A549 (cell line): ENCODE measurements at regions not wholly inside any gene's neighbourhood (a gene's known extent, or its start where the extent isn't known, plus 50 kb on each side); places are given as distances from the start of the nearest gene placed in this dataset.

ENCODE experiments used
- CHD4 ChIP-seq: fragments of 200-600 bp; sonication (generic); IDR thresholded peaks from 2 replicates; pipeline ENCODE4 v1.6.1; 2016; ENCODE audit warnings: antibody characterized with exemption, mild to moderate bottlenecking, borderline replicate concordance
- EP300 ChIP-seq, 2 experiments: fragments of >200 bp; sonication (Bioruptor Twin); formaldehyde crosslinking; IDR thresholded peaks; 2 replicates in 1 of 2; 3 replicates in 1 of 2; pipeline ENCODE4 v1.6.1; 2016 to 2017
- HOXB13 ChIP-seq: fragments of 250-450 bp; sonication (Bioruptor Pico); IDR thresholded peaks from 2 replicates; pipeline ENCODE4 v1.5.0; 2020; ENCODE audit warnings: low read depth, mild to moderate bottlenecking, moderate library complexity
- MYC ChIP-seq: IDR thresholded peaks from 2 replicates; pipeline ENCODE4 v1.6.1; 2012; ENCODE audit warnings: mild to moderate bottlenecking, inconsistent platforms, low read length, improper control_type of control experiment, borderline replicate concordance
- POLR2A ChIP-seq: IDR thresholded peaks from 2 replicates; pipeline ENCODE4 v1.6.1; 2012; ENCODE audit warnings: mild to moderate bottlenecking, low read length
- ZNF302 ChIP-seq: fragments of 250-450 bp; sonication (Bioruptor Pico); IDR thresholded peaks from 2 replicates; pipeline ENCODE4 v1.9.0; 2021; ENCODE audit warnings: inconsistent platforms, mild to moderate bottlenecking, moderate library complexity
- TF ChIP-seq, protein P1 (sequence below): IDR thresholded peaks from 2 replicates; pipeline ENCODE4 v1.6.1; 2012; ENCODE audit warnings: low read depth, borderline replicate concordance
- TF ChIP-seq, protein P2 (sequence below): fragments of >200 bp; sonication (Bioruptor Twin); formaldehyde crosslinking; IDR thresholded peaks from 3 replicates; pipeline ENCODE4 v1.5.1; 2016
- TF ChIP-seq, protein P3 (sequence below): fragments of 450-650 bp; IDR thresholded peaks from 2 replicates; pipeline ENCODE4 v1.6.1; 2014; ENCODE audit warnings: antibody characterized with exemption
- TF ChIP-seq, protein P4 (sequence below): fragments of 200-600 bp; sonication (generic); IDR thresholded peaks from 2 replicates; pipeline ENCODE4 v1.6.1; 2016; ENCODE audit warnings: antibody characterized with exemption, mild to moderate bottlenecking, moderate library complexity

DNA sequence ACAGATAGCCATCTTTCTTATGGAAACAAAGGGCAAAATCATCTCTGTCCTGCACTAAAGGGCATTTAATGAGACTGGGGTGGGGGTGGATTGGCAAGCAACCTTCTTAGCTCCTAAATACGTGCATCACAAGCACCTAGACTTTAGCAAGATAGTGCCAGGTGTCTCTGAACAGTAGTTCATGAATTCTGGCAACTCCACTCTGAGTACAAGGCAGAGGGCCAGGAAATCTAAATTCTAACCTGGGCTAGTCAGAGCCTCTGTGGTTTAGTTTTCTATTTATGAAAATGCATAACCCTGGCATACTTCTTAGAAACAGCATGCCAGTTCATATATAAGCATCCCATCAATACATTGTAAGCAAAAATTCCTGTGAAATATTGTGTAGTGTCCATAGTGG, 788.5 kb downstream of the MCTP2 start:
- TF ChIP-seq, protein P1, sequence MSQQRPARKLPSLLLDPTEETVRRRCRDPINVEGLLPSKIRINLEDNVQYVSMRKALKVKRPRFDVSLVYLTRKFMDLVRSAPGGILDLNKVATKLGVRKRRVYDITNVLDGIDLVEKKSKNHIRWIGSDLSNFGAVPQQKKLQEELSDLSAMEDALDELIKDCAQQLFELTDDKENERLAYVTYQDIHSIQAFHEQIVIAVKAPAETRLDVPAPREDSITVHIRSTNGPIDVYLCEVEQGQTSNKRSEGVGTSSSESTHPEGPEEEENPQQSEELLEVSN: no peak
- TF ChIP-seq, protein P2, sequence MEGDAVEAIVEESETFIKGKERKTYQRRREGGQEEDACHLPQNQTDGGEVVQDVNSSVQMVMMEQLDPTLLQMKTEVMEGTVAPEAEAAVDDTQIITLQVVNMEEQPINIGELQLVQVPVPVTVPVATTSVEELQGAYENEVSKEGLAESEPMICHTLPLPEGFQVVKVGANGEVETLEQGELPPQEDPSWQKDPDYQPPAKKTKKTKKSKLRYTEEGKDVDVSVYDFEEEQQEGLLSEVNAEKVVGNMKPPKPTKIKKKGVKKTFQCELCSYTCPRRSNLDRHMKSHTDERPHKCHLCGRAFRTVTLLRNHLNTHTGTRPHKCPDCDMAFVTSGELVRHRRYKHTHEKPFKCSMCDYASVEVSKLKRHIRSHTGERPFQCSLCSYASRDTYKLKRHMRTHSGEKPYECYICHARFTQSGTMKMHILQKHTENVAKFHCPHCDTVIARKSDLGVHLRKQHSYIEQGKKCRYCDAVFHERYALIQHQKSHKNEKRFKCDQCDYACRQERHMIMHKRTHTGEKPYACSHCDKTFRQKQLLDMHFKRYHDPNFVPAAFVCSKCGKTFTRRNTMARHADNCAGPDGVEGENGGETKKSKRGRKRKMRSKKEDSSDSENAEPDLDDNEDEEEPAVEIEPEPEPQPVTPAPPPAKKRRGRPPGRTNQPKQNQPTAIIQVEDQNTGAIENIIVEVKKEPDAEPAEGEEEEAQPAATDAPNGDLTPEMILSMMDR: no peak
- TF ChIP-seq HOXB13 (no peak), EP300 (IDR thresholded peaks at IDR 0.05) (no peak), POLR2A (no peak), ZNF302 (CRISPR knock-in tag) (no peak), MYC (no peak), CHD4 (no peak)
- TF ChIP-seq, protein P3, sequence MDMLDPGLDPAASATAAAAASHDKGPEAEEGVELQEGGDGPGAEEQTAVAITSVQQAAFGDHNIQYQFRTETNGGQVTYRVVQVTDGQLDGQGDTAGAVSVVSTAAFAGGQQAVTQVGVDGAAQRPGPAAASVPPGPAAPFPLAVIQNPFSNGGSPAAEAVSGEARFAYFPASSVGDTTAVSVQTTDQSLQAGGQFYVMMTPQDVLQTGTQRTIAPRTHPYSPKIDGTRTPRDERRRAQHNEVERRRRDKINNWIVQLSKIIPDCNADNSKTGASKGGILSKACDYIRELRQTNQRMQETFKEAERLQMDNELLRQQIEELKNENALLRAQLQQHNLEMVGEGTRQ: no peak
- TF ChIP-seq, protein P4, sequence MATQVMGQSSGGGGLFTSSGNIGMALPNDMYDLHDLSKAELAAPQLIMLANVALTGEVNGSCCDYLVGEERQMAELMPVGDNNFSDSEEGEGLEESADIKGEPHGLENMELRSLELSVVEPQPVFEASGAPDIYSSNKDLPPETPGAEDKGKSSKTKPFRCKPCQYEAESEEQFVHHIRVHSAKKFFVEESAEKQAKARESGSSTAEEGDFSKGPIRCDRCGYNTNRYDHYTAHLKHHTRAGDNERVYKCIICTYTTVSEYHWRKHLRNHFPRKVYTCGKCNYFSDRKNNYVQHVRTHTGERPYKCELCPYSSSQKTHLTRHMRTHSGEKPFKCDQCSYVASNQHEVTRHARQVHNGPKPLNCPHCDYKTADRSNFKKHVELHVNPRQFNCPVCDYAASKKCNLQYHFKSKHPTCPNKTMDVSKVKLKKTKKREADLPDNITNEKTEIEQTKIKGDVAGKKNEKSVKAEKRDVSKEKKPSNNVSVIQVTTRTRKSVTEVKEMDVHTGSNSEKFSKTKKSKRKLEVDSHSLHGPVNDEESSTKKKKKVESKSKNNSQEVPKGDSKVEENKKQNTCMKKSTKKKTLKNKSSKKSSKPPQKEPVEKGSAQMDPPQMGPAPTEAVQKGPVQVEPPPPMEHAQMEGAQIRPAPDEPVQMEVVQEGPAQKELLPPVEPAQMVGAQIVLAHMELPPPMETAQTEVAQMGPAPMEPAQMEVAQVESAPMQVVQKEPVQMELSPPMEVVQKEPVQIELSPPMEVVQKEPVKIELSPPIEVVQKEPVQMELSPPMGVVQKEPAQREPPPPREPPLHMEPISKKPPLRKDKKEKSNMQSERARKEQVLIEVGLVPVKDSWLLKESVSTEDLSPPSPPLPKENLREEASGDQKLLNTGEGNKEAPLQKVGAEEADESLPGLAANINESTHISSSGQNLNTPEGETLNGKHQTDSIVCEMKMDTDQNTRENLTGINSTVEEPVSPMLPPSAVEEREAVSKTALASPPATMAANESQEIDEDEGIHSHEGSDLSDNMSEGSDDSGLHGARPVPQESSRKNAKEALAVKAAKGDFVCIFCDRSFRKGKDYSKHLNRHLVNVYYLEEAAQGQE: no peak
